NCI-H187 treated with DMSO at 0.1 percent for 48 hours (cell line): ENCODE measurements at regions not wholly inside any gene's neighbourhood (a gene's known extent, or its start where the extent isn't known, plus 50 kb on each side); places are given as distances from the start of the nearest gene placed in this dataset.

ENCODE experiments used
- DNase-seq: peaks from one replicate; lab custom pipeline; 2025; lab: John Stamatoyannopoulos, UW

DNA sequence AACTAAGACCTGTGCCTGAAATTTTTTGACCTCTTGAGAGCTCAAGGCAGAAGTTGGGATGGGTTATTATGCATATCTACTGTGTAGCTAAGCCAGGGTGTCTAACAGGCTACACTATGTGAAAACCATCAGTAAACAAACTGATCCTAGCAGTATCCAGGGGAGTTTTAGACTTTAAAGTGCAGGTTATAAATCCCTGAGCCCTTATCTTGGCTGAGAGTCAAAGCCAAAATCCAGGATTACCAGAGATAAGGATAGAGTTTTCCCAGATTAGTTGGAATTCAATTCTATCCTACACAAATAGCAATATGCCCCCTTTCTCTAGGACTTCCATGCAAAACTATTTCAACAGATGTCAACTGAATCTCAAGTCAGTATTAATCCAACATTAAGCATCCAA, 1229.7 kb downstream of the GRIK2 start:
- no peak for DNase-seq

- DNase-seq, result no peak
These were observed 1226.1 kb downstream of the GRIK2 start for GRCh38 chr6:102619585-102619984.

DNA sequence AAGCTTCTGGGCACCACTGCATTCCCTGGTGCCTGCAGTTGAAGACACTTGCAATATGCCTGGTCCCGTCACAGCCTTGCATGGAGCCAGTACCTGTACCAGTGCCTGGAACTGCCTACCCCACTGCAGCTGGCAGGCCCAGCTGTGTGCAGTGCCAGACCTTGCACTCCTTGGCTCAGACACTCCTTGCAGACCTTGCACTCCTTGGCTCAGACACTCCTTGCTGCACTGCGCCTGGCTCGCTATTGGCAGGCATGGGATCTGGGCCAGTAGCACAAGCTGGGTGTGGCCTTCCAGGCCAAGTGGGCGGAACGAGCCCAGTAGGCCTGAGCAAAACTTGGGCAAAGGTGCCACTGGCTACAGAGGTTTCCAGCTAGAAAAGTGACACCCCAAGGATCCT, 1189.1 kb downstream of the GRIK2 start:
- DNase-seq, result no peak

DNA sequence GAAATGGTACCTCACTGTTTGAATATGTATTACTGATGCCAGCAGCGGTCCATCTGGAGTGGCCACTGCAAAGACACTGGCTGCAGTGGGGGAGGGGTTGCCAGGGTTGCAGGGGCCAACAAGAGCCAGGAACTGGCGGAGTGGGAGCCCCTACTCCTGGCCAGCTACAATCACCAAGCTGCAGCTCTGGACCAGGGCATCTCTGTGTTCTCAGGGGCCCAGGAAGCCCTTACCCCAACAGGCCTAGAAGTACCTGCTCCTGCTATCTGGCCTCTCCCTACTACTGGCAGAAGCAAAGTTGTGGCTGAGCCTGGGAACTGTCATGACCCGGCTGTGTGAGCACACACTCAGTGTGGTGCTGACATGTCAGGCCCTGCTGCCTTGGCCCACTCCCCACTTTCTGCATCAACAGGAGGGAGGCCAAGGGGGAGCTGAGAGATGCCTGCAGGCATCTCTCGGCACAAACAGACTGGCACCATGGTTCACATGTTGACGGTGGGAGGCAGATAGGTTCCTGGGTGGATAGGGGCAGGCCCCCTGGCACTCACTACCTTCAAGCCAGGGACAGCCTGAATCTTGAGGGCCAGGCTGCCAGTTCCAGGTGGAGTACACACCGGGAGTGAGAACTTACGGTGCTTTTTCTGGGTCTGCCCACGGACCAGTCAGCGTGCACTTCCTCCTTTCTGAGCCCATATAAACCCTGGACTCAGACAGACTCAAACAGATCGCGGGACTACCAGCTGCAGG, 1188.0 kb downstream of the GRIK2 start:
- no peak for DNase-seq

GRCh38 chr6:102571236-102571908, 1177.9 kb downstream of the GRIK2 start:
- no peak for DNase-seq

DNA sequence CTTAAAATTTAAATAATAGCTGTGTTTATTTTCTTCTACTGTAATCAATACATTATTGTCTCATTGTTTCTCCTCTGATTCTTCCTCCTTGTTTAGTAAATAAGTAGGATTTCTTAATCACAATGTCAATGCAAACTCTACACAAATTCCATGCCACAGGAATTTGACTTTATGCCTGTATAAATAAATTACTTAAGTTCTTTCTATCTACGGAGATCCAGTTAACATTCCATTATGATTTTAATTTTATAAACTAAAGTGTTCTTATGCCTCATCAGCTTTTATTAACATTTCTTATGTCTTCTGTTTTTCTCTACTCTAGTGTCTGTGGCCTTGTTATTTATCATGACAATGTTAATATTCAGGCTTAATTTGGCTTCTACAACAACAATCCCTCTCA, 1169.2 kb downstream of the GRIK2 start:
- no peak for DNase-seq

DNA sequence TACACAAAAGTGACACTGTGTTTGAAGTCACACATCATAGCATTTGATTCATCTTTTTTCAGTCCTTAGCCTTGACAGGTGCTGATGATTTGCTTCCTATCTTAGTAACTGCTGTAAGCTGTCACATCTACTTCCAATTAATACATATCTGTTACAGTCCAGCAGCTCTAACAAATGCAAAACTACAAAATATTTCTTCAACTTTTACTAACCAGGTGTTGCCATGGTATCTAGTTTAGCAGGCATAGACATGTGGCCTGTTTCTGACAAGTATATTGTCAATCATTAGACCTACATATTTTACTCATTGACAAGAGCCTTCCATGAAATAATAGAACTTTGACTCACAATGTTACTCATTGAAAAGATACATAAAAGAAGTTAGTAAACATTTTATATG, 1159.7 kb downstream of the GRIK2 start:
- DNase-seq, result no peak

DNA sequence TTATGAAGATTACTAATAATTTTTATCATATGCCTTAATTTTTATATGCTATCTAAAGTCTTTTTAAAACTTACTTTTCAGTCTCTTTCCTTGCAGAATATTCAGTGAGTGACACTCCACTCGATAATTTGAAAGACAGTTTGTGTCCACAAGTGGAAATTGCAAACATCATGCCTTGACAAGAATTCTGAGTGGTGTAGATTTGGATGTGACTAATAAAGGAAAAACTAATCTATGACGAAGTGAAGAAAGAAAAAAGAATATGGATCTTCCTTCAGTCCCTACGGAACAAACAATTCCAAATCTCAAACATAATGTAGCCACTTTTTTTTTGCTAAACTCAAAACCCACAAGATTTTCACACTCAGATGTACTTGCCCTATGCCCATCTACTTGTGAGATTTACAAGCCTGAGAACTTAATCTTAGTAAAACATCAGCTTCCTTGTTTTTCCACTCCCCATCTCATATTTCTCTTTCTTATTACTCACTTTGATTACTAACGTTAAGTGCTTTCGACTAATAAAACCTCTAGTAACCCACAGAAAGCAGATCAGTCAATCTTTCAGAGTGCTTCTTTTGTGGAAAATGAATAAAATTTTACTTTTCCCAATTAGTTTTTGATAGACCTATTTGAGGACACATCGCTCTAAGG, 1155.8 kb downstream of the GRIK2 start:
- no peak for DNase-seq

- DNase-seq, result no peak
These were observed 1131.8 kb downstream of the GRIK2 start for GRCh38 chr6:102525336-102525735.

- no peak for DNase-seq
These were observed 1127.5 kb downstream of the GRIK2 start for GRCh38 chr6:102520966-102521365.

DNA sequence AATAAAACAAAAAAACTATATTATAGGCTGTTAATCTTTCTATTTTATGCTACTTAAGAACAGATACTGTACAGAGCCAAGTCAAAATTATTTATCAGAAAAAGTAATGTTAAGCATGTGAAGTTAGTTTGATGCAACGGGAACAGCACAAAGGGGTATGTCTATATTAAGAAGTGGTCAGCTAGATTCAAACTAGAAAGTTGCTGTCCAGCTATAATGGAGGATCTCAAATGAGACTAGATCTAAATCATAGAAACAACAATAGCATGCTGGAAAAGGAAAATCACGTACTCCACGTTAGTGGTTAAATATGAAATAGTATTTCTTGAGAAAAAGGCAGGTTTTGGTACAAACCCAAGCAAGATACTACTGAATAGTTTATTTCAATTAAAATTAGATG, 1124.0 kb downstream of the GRIK2 start:
- no peak for DNase-seq

DNA sequence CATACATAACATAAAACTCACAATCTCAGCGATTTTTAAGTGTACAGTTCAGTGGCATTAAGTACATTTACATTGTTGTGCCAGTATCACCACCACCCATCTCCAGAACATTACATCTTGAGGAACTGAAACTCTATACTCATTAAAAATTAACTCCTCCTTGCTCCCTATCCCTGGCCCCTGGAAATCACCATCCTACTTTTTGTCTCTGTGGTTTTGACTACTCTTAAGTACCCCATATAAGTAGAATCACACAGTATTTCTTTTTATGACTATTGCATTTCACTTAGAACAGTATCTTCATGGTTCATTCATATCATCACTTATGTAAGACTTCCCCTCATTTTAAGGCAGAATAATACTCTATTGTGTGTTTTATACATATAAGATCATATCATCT, 1108.1 kb downstream of the GRIK2 start:
- no peak for DNase-seq

GRCh38 chr6:102494808-102495207, 1101.3 kb downstream of the GRIK2 start:
- DNase-seq, result no peak

GRCh38 chr6:102493485-102493884, 1100.0 kb downstream of the GRIK2 start:
- DNase-seq, result no peak

DNA sequence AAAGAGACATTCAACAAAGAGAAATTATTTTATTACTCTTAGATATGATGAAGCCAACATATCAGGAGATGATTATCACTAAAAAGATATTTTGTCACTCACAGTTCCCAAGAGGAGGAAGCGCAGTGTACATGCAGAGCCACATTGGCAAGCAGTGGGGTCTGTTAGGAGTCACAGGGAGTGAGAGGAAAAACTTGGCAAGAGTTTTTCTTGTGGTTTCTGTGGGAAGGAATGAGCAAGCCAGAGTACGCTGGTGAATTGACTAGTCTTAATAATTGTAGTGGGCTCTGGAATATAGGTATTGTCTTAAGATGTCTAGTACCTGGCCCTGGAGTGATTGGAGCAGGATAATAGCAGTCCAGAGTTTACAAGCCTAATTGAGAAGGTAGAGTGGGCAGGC, 1095.2 kb downstream of the GRIK2 start:
- DNase-seq, result no peak

DNA sequence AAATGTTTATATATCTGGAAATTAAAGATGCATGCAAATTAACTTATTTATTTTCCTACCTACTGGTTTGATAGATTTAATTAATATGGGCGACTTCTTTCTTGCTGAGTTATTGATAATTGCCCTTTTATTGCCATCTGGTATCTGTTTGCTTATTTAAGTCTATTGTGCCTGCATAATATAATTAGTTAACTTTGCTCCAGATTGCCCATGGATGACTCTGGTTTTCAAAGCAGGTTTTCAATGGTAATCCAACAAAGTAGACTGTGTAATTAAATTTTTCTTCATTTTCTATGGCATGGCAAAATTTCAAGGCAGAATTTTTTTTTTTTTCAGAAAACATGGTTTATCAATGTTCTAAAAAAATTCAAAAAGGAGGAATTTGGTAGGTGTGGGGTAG, 1092.0 kb downstream of the GRIK2 start:
- no peak for DNase-seq

DNA sequence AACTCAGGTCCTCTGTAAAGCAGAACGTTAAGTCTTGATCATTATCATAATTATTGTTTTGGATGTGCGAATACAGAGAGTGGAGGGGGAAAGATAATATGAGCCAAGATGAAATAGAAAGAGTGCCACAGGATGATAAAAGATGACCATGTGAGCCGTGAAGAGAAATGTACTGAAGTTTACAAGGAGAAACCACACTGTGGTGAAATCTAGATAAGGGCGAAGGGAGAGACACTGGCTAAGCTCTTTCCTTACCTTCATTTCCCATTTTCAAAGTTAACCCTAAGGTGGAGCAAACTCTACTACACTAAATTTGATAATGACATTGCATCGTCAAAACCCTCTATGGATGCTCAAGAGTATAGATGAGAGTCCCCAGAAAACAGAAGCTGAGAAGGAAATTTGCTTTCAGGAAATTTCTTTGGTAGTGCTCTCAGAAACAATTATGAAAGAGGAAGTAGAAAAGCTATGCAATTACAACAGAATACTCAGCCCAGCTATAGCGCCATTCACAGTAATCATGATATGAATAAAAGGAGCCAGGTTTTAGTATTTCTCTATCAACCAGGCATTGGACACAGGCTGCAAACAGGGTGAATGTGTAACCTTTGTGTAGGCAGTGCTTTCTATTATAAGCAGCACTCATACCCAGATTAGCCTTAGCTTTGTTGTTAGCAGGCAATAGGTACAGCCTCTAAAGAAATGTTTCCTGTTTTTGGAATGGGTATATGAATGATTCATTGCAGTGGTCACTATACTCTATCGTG, 1080.7 kb downstream of the GRIK2 start:
- no peak for DNase-seq

DNA sequence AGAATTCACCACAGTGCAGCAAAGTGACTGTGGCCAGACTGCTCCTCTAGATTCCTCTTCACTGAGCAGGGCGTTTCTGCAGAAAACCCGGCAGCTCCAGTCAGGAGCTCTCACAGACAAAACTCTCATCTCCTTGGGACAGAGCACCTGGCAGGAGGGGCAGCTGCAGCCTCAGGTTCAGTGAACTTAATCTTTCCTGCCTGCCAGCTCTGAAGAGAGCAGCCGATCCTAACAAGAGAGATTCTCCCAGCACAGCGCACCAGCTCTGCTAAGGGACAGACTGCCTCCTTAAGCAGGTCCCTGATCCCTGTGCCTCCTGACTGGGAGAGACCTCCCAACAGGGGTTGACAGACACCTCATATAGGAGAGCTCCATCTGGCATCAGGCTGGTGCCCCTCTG, 1065.5 kb downstream of the GRIK2 start:
- no peak for DNase-seq

DNA sequence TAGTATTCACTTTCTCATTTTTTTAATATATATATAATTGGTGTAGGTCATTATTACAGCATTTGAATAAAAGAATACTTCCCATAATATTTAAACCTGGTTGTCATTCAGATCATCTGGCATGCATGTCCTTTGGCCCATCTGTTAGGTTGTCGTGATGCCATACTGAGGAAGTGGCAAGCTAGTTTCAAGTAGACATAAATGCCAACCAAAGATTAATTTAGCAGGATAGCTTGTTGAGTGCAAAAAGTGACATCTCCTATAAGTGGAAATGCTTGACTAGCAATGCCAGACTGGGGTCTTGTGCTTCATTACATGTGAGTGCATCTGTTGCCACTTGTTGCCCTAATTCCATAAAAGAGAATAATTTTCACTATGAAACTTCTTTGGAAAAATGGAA, 1044.7 kb downstream of the GRIK2 start:
- no peak for DNase-seq

DNA sequence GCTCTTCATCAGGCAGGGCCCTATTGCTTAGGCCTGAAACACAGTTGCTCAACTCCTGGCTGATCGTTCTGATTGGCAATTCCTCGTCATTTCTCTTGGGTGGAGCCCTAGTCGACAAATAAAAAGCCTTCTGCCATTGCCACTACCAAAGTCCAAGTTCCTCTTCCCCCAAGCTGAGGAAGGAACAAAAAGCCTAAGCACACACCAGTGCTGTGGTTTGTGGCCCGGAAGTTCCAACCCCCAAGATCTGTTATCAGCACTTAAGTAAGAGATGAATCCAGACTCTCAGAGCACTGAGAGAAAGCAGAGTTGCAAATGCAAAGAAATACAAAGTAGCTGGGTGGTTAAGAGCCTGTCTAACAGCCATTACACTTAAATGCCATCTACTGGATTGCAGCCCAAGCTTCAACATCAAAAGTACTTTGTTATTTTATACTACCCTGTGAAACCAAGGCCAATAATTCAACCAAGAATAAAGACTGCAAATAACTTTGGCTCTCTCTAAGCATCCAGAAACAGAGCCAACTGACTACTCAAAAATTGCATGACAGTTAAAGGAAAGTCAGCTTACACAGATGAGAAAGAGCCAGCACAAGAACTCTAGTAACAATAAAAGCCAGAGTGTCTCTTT, 1024.0 kb downstream of the GRIK2 start:
- DNase-seq, result no peak

DNA sequence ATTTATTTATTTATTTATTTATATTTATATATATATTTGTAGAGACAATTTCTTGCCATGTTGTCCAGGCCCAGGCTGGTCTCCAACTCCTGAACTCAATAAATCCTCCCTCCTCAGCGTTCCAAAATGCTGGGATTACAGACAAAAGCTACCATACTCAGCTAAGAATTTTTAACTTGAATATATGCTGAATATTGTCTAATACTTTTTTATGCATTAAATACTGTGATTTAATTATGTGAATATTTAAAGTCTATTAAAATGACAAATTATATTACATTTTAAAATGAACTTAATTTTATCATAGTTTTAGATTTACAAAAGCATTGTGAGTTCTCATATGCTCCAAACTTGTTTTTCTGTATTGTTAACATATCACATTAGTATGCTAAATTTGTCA, 1022.4 kb downstream of the GRIK2 start:
- no peak for DNase-seq

GRCh38 chr6:102411796-102412195, 1018.3 kb downstream of the GRIK2 start:
- DNase-seq, result no peak
